ENCODE measurements at regions not wholly inside any gene's neighbourhood (a gene's known extent, or its start where the extent isn't known, plus 50 kb on each side); places are given as distances from the start of the nearest gene placed in this dataset.

- DNase-seq (ENCODE audit: low read depth), result no peak
- TF ChIP-seq MAX (IDR thresholded peaks at IDR 0.05; ENCODE audit: low read depth, low read length) (no peak), CTCF (IDR thresholded peaks at IDR 0.05; ENCODE audit: low read depth, low read length) (no peak), POLR2A (IDR thresholded peaks at IDR 0.05; ENCODE audit: extremely low read depth, insufficient read length) (no peak), MYC (IDR thresholded peaks at IDR 0.05; ENCODE audit: low read depth, low read length) (no peak)
These were observed 165.6 kb downstream of the SAMD5 start for GRCh38 chr6:147674099-147674498.

GRCh38 chr6:147674794-147675193 is 166.3 kb downstream of the SAMD5 start:
- TF ChIP-seq MAX (IDR thresholded peaks at IDR 0.05; ENCODE audit: low read depth, low read length) (no peak), MYC (IDR thresholded peaks at IDR 0.05; ENCODE audit: low read depth, low read length) (no peak), CTCF (IDR thresholded peaks at IDR 0.05; ENCODE audit: low read depth, low read length) (no peak), POLR2A (IDR thresholded peaks at IDR 0.05; ENCODE audit: extremely low read depth, insufficient read length) (no peak)
- DNase-seq (ENCODE audit: low read depth), result no peak
- H3K4me3 ChIP-seq (ENCODE audit: low read depth, low read length), result no peak overlapping the region

More at GRCh38 chr6:147674099-147674498, 165.6 kb downstream of the SAMD5 start:
- no peak overlapping the region for H3K4me3 ChIP-seq (ENCODE audit: low read depth, low read length)

- H3K4me3 ChIP-seq (ENCODE audit: low read depth, low read length), result no peak overlapping the region
- DNase-seq (ENCODE audit: low read depth), result no peak
- TF ChIP-seq POLR2A (IDR thresholded peaks at IDR 0.05; ENCODE audit: extremely low read depth, insufficient read length), result no peak
- no peak for TF ChIP-seq MAX (IDR thresholded peaks at IDR 0.05; ENCODE audit: low read depth, low read length)
- no peak for TF ChIP-seq CTCF (IDR thresholded peaks at IDR 0.05; ENCODE audit: low read depth, low read length)
- TF ChIP-seq MYC (IDR thresholded peaks at IDR 0.05; ENCODE audit: low read depth, low read length), result no peak
These were observed 166.8 kb downstream of the SAMD5 start for GRCh38 chr6:147675281-147675680.

GRCh38 chr6:147676495-147677199 is 168.2 kb downstream of the SAMD5 start:
- H3K4me3 ChIP-seq (ENCODE audit: low read depth, low read length), result no peak overlapping the region
- TF ChIP-seq CTCF (IDR thresholded peaks at IDR 0.05; ENCODE audit: low read depth, low read length) (no peak), POLR2A (IDR thresholded peaks at IDR 0.05; ENCODE audit: extremely low read depth, insufficient read length) (no peak), MYC (IDR thresholded peaks at IDR 0.05; ENCODE audit: low read depth, low read length) (no peak), MAX (IDR thresholded peaks at IDR 0.05; ENCODE audit: low read depth, low read length) (no peak)
- DNase-seq (ENCODE audit: low read depth), result no peak

GRCh38 chr6:147677647-147678046 is 169.2 kb downstream of the SAMD5 start:
- DNase-seq (ENCODE audit: low read depth), result no peak
- no peak overlapping the region for H3K4me3 ChIP-seq (ENCODE audit: low read depth, low read length)
- TF ChIP-seq MAX (IDR thresholded peaks at IDR 0.05; ENCODE audit: low read depth, low read length), result no peak
- TF ChIP-seq MYC (IDR thresholded peaks at IDR 0.05; ENCODE audit: low read depth, low read length), result no peak
- TF ChIP-seq CTCF (IDR thresholded peaks at IDR 0.05; ENCODE audit: low read depth, low read length), result no peak
- TF ChIP-seq POLR2A (IDR thresholded peaks at IDR 0.05; ENCODE audit: extremely low read depth, insufficient read length), result no peak
